ENCODE measurements at regions not wholly inside any gene's neighbourhood (a gene's known extent, or its start where the extent isn't known, plus 50 kb on each side); places are given as distances from the start of the nearest gene placed in this dataset.

- no peak overlapping the region for H3K4me3 ChIP-seq (ENCODE audit: low read depth, low read length)
Measured at GRCh38 chr11:86124251-86125233, 55.7 kb upstream of the PICALM start.

GRCh38 chr11:86122773-86123172 lies 53.9 kb upstream of the PICALM start:
- Histone ChIP-seq H3K27me3 (ENCODE audit: control insufficient read depth, insufficient read depth, low read length) (no peaks in the 10 kb centered on the region), H3K9me3 (ENCODE audit: control insufficient read depth, insufficient read depth, low read length) (no peaks in the 10 kb centered on the region), H3K27ac (ENCODE audit: low read depth, low read length) (no peak overlapping the region), H3K4me3 (ENCODE audit: low read depth, low read length) (no peak overlapping the region)
- no peak for TF ChIP-seq CTCF (IDR thresholded peaks at IDR 0.05; ENCODE audit: low read depth, low read length)
- ChIA-PET CTCF (no interaction called here), POLR2A (no interaction called here)
- no peak for DNase-seq (ENCODE audit: low read depth, low spot score)

More at GRCh38 chr11:86124251-86125233, 55.7 kb upstream of the PICALM start:
- DNase-seq (ENCODE audit: low read depth, low spot score) = no peak
- Histone ChIP-seq H3K9me3 (ENCODE audit: control insufficient read depth, insufficient read depth, low read length) (no peaks in the 10 kb centered on the region), H3K27me3 (ENCODE audit: control insufficient read depth, insufficient read depth, low read length) (no peaks in the 10 kb centered on the region), H3K27ac (ENCODE audit: low read depth, low read length) (no peak overlapping the region)
- no peak for TF ChIP-seq CTCF (IDR thresholded peaks at IDR 0.05; ENCODE audit: low read depth, low read length)
- CTCF ChIA-PET = no interaction called here
- POLR2A ChIA-PET = no interaction called here

GRCh38 chr11:86120807-86121206 lies 51.9 kb upstream of the PICALM start:
- POLR2A ChIA-PET = no interaction called here

GRCh38 chr11:86119906-86120305 lies 51.0 kb upstream of the PICALM start:
- H3K9me3 ChIP-seq (ENCODE audit: control insufficient read depth, insufficient read depth, low read length) = no peaks in the 10 kb centered on the region

More at GRCh38 chr11:86120807-86121206, 51.9 kb upstream of the PICALM start:
- Histone ChIP-seq H3K9me3 (ENCODE audit: control insufficient read depth, insufficient read depth, low read length) (no peaks in the 10 kb centered on the region), H3K4me3 (ENCODE audit: low read depth, low read length) (no peak overlapping the region), H3K27ac (ENCODE audit: low read depth, low read length) (no peak overlapping the region), H3K27me3 (ENCODE audit: control insufficient read depth, insufficient read depth, low read length) (no peaks in the 10 kb centered on the region)
- DNase-seq (ENCODE audit: low read depth, low spot score) = no peak
- CTCF ChIA-PET = no interaction called here
- TF ChIP-seq CTCF (IDR thresholded peaks at IDR 0.05; ENCODE audit: low read depth, low read length) = no peak

More at GRCh38 chr11:86119906-86120305, 51.0 kb upstream of the PICALM start:
- Histone ChIP-seq H3K4me3 (ENCODE audit: low read depth, low read length) (no peak overlapping the region), H3K27me3 (ENCODE audit: control insufficient read depth, insufficient read depth, low read length) (no peaks in the 10 kb centered on the region), H3K27ac (ENCODE audit: low read depth, low read length) (no peak overlapping the region)
- DNase-seq (ENCODE audit: low read depth, low spot score) = no peak
- TF ChIP-seq CTCF (IDR thresholded peaks at IDR 0.05; ENCODE audit: low read depth, low read length) = no peak
- ChIA-PET POLR2A (no interaction called here), CTCF (interaction anchor here (1.4 kb wide), 1 partner anchor 78 kb away, joined by 3 read pairs; no protein-coding TSS in a partner anchor)

Data from AG04450 (cell line).